H9 (cell line): ENCODE measurements at regions not wholly inside any gene's neighbourhood (a gene's known extent, or its start where the extent isn't known, plus 50 kb on each side); places are given as distances from the start of the nearest gene placed in this dataset.

Source experiments
- DNase-seq: peaks from one replicate; pipeline ENCODE4 v3.0.0-alpha.2; 2017
- H2AFZ ChIP-seq: one replicate; pipeline ENCODE4 v1.6.1; 2013; ENCODE audit warnings: mild to moderate bottlenecking, low read length, control low read depth, moderate library complexity
- H2AK5ac ChIP-seq: 2 replicates; pipeline ENCODE4 v1.6.1; 2013; ENCODE audit warnings: low read length, control low read depth, mixed read lengths; ENCODE audit not compliant: insufficient read length
- H2BK120ac ChIP-seq: one replicate; pipeline ENCODE4 v1.6.1; 2013; ENCODE audit warnings: low read depth, mild to moderate bottlenecking, low read length, control low read depth, inconsistent platforms; ENCODE audit not compliant: poor library complexity, severe bottlenecking
- H2BK12ac ChIP-seq: 2 replicates; pipeline ENCODE4 v1.6.1; 2013; ENCODE audit warnings: low read length, control low read depth, mixed read lengths, low read depth; ENCODE audit not compliant: insufficient read length
- H2BK15ac ChIP-seq: 2 replicates; pipeline ENCODE4 v1.6.1; 2013; ENCODE audit warnings: low read depth, low read length, control low read depth
- H2BK20ac ChIP-seq: one replicate; pipeline ENCODE4 v1.6.1; 2013; ENCODE audit warnings: low read depth, mild to moderate bottlenecking, low read length, control low read depth, inconsistent platforms; ENCODE audit not compliant: poor library complexity, severe bottlenecking
- H2BK5ac ChIP-seq: 2 replicates; pipeline ENCODE4 v1.6.1; 2013; ENCODE audit warnings: low read length, control low read depth, mixed read lengths; ENCODE audit not compliant: insufficient read length
- H3K14ac ChIP-seq: 2 replicates; pipeline ENCODE4 v1.6.1; 2013; ENCODE audit warnings: low read length, control low read depth; ENCODE audit not compliant: insufficient read depth
- H3K18ac ChIP-seq: 2 replicates; pipeline ENCODE4 v1.6.1; 2013; ENCODE audit warnings: low read depth, mild to moderate bottlenecking, mixed read lengths, low read length, control low read depth; ENCODE audit not compliant: insufficient read length
- H3K23ac ChIP-seq: 2 replicates; pipeline ENCODE4 v1.6.1; 2013; ENCODE audit warnings: low read length, control low read depth, mixed read lengths, low read depth; ENCODE audit not compliant: insufficient read length
- H3K23me2 ChIP-seq: 2 replicates; pipeline ENCODE4 v1.6.1; 2013; ENCODE audit warnings: low read depth, mild to moderate bottlenecking, mixed read lengths, low read length, control low read depth; ENCODE audit not compliant: insufficient read length, poor library complexity, severe bottlenecking
- H3K27ac ChIP-seq: 2 replicates; pipeline ENCODE4 v1.5.1; 2013; ENCODE audit warnings: low read length, control low read depth, mixed read lengths, low read depth; ENCODE audit not compliant: insufficient read length
- H3K27me3 ChIP-seq: 2 replicates; pipeline ENCODE4 v1.6.1; 2013; ENCODE audit warnings: low read length, control low read depth, inconsistent platforms; ENCODE audit not compliant: insufficient read depth
- H3K4ac ChIP-seq: 2 replicates; pipeline ENCODE4 v1.6.1; 2013; ENCODE audit warnings: low read depth, mild to moderate bottlenecking, control low read depth, inconsistent platforms, low read length, moderate library complexity
- H3K4me1 ChIP-seq: 2 replicates; pipeline ENCODE4 v1.6.1; 2013; ENCODE audit warnings: low read length, control low read depth, inconsistent platforms; ENCODE audit not compliant: insufficient read depth
- H3K4me2 ChIP-seq: 2 replicates; pipeline ENCODE4 v1.6.1; 2013; ENCODE audit warnings: low read length, control low read depth, mixed read lengths; ENCODE audit not compliant: insufficient read length, insufficient read depth
- H3K56ac ChIP-seq: 2 replicates; pipeline ENCODE4 v1.6.1; 2013; ENCODE audit warnings: low read depth, mild to moderate bottlenecking, mixed read lengths, low read length, control low read depth; ENCODE audit not compliant: insufficient read length
- H3K79me1 ChIP-seq: 2 replicates; pipeline ENCODE4 v1.6.1; 2013; ENCODE audit warnings: low read depth, mild to moderate bottlenecking, moderate library complexity, low read length, control low read depth, inconsistent platforms; ENCODE audit not compliant: insufficient read depth, poor library complexity, severe bottlenecking
- H3K79me2 ChIP-seq: 2 replicates; pipeline ENCODE4 v1.6.1; 2013; ENCODE audit warnings: low read length, control low read depth, inconsistent platforms; ENCODE audit not compliant: insufficient read depth
- H3K9ac ChIP-seq: 2 replicates; pipeline ENCODE4 v1.6.1; 2013; ENCODE audit warnings: low read length, control low read depth, mixed read lengths; ENCODE audit not compliant: insufficient read length; ENCODE audit errors: extremely low read depth
- H3K9me3 ChIP-seq: one replicate; pipeline ENCODE4 v1.6.1; 2013; ENCODE audit warnings: low read depth, low read length, inconsistent platforms; ENCODE audit not compliant: control insufficient read depth
- H3T11ph ChIP-seq: one replicate; pipeline ENCODE4 v1.6.1; 2013; ENCODE audit warnings: mild to moderate bottlenecking, low read length, control low read depth, inconsistent platforms
- H4K20me1 ChIP-seq: one replicate; pipeline ENCODE4 v1.6.1; 2013; ENCODE audit not compliant: control insufficient read depth, insufficient read length, insufficient read depth
- H4K5ac ChIP-seq: 2 replicates; pipeline ENCODE4 v1.6.1; 2013; ENCODE audit warnings: low read depth, mild to moderate bottlenecking, mixed read lengths, low read length, control low read depth; ENCODE audit not compliant: insufficient read length
- H4K8ac ChIP-seq: replicated peaks from 2 replicates; pipeline ENCODE4 v1.6.1; 2013; ENCODE audit warnings: low read length, control low read depth, mixed read lengths, low read depth; ENCODE audit not compliant: insufficient read length
- H4K91ac ChIP-seq: 2 replicates; pipeline ENCODE4 v1.6.1; 2013; ENCODE audit warnings: low read depth, mild to moderate bottlenecking, moderate library complexity, mixed read lengths, low read length, control low read depth; ENCODE audit not compliant: insufficient read length
- H3K27ac Mint-ChIP-seq, 3 experiments: 2 replicates in 2 of 3; 3 replicates in 1 of 3; pipeline ENCODE4 v1.8.0; 2020 to 2021; ENCODE audit warnings: mixed read lengths in 3 of 3, mild to moderate bottlenecking in 1 of 3, moderate library complexity in 1 of 3
- H3K27me3 Mint-ChIP-seq: 2 replicates; pipeline ENCODE4 v1.8.0; 2021; ENCODE audit warnings: low read depth, mild to moderate bottlenecking, moderate library complexity, mixed read lengths
- H3K36me3 Mint-ChIP-seq, 3 experiments: 2 replicates in 2 of 3; 3 replicates in 1 of 3; pipeline ENCODE4 v1.8.0; 2020 to 2021; ENCODE audit warnings: low read depth in 3 of 3, mixed read lengths in 3 of 3; ENCODE audit not compliant: insufficient read depth in 1 of 3
- H3K4me1 Mint-ChIP-seq, 2 experiments: 2 replicates each; pipeline ENCODE4 v1.8.0; 2020; ENCODE audit warnings: mixed read lengths in 2 of 2
- H3K4me3 Mint-ChIP-seq, 2 experiments: 2 replicates in 1 of 2; 3 replicates in 1 of 2; pipeline ENCODE4 v1.8.0; 2020 to 2021; ENCODE audit warnings: mild to moderate bottlenecking in 2 of 2, mixed read lengths in 2 of 2, moderate library complexity in 1 of 2
- H3K9me3 Mint-ChIP-seq, 2 experiments: 2 replicates in 1 of 2; 3 replicates in 1 of 2; pipeline ENCODE4 v1.8.0; 2020; ENCODE audit warnings: mild to moderate bottlenecking in 2 of 2, mixed read lengths in 2 of 2, moderate library complexity in 1 of 2
- WGBS: extraction: QIAGEN DNeasy Blood & Tissue Kit; methylation state at CpG from one replicate; pipeline ENCODE4 v1.1.7; 2013; ENCODE audit warnings: missing lambda C conversion rate, low lambda C conversion rate, mixed read lengths; ENCODE audit not compliant: insufficient read length; ENCODE audit errors: extremely low coverage; 5-methylcytosine and 5-hydroxymethylcytosine counted together
- TF ChIP-seq, protein P1 (sequence below): fragments of 200-600 bp; sonication (generic); conservative IDR thresholded peaks from 3 replicates; pipeline ENCODE4 v1.8.0; 2021; ENCODE audit warnings: antibody characterized with exemption, mild to moderate bottlenecking

- Histone ChIP-seq H3K23ac (no peak overlapping the region), H3K9ac (no peak overlapping the region), H3T11ph (no peak overlapping the region), H2BK20ac (no peak overlapping the region), H3K56ac (no peak overlapping the region), H4K8ac (no peak overlapping the region), H3K23me2 (no peaks in the 10 kb centered on the region), H3K79me2 (no peaks in the 10 kb centered on the region), H4K20me1 (no peaks in the 10 kb centered on the region), H2BK5ac (no peak overlapping the region), H3K79me1 (no peaks in the 10 kb centered on the region), H3K4ac (no peak overlapping the region), H4K5ac (no peak overlapping the region), H3K27me3 (no peaks in the 10 kb centered on the region), H3K18ac (no peak overlapping the region), H2BK12ac (no peak overlapping the region), H3K9me3 (no peaks in the 10 kb centered on the region), H2BK120ac (no peak overlapping the region), H2AFZ (no peak overlapping the region), H2BK15ac (no peak overlapping the region), H3K4me1 (no peaks in the 10 kb centered on the region), H2AK5ac (no peak overlapping the region), H3K4me2 (no peak overlapping the region), H3K27ac (no peak overlapping the region), H3K14ac (no peak overlapping the region), H4K91ac (no peak overlapping the region)
- no peak overlapping the region for H3K4me3 Mint-ChIP-seq
- peaks cover 9% of the 10 kb centered on the region for H3K27me3 Mint-ChIP-seq
- WGBS = no CpG with 5 or more reads among the region's 8 CpGs
- H3K9me3 Mint-ChIP-seq = no peaks in the 10 kb centered on the region
- no peaks in the 10 kb centered on the region; a peak in 1 of 7 replicates for H3K36me3 Mint-ChIP-seq
- TF ChIP-seq, protein P1, sequence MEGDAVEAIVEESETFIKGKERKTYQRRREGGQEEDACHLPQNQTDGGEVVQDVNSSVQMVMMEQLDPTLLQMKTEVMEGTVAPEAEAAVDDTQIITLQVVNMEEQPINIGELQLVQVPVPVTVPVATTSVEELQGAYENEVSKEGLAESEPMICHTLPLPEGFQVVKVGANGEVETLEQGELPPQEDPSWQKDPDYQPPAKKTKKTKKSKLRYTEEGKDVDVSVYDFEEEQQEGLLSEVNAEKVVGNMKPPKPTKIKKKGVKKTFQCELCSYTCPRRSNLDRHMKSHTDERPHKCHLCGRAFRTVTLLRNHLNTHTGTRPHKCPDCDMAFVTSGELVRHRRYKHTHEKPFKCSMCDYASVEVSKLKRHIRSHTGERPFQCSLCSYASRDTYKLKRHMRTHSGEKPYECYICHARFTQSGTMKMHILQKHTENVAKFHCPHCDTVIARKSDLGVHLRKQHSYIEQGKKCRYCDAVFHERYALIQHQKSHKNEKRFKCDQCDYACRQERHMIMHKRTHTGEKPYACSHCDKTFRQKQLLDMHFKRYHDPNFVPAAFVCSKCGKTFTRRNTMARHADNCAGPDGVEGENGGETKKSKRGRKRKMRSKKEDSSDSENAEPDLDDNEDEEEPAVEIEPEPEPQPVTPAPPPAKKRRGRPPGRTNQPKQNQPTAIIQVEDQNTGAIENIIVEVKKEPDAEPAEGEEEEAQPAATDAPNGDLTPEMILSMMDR = no peak
- peaks cover 23 to 28% of the 10 kb centered on the region in 2 experiments for H3K4me1 Mint-ChIP-seq
- DNase-seq = no peak
- no peak overlapping the region for H3K27ac Mint-ChIP-seq
These were observed 128.5 kb downstream of the ACKR3 start for GRCh38 chr2:236698016-236698627.
